ENCODE measurements at regions not wholly inside any gene's neighbourhood (a gene's known extent, or its start where the extent isn't known, plus 50 kb on each side); places are given as distances from the start of the nearest gene placed in this dataset.

DNA sequence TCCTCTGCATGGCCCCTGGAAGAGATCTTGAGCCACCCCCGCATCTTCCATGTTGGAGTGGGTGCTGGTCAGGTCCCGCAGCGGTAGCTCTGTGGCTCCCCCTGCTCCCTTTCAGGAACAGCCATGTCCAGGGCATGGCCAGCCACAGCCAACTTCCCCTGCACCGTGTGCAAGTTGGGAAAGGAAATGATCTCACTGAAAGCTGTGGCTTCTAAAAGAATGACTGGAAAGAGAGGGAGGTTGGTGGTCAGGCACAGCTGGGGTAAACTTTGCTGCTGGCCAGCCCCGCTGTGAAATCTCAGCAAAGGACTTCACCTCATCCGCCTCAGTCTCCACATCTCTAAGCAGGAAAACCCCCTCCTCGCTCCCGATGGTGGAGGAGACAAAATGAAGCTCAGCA lies 153.6 kb upstream of the CST7 start:
- no peak overlapping the region for H3K27ac ChIP-seq (ENCODE audit: low read length)
- no peaks in the 10 kb centered on the region for H3K27me3 ChIP-seq (ENCODE audit: control insufficient read depth, insufficient read depth, low read length)
- no peaks in the 10 kb centered on the region for H3K9me3 ChIP-seq (ENCODE audit: control insufficient read depth, insufficient read depth, low read length)
- DNase-seq (ENCODE audit: low read depth, low spot score), result no peak
- no CpG with 5 or more reads among the region's 8 CpGs for WGBS (ENCODE audit: insufficient coverage, insufficient read length)
- no peak overlapping the region for H3K4me3 ChIP-seq (ENCODE audit: low read length)
- no peaks in the 10 kb centered on the region for H3K4me1 ChIP-seq (ENCODE audit: control insufficient read depth, insufficient read depth, low read length)
- H3K36me3 ChIP-seq (ENCODE audit: control insufficient read depth, insufficient read depth, low read length), result no peaks in the 10 kb centered on the region

DNA sequence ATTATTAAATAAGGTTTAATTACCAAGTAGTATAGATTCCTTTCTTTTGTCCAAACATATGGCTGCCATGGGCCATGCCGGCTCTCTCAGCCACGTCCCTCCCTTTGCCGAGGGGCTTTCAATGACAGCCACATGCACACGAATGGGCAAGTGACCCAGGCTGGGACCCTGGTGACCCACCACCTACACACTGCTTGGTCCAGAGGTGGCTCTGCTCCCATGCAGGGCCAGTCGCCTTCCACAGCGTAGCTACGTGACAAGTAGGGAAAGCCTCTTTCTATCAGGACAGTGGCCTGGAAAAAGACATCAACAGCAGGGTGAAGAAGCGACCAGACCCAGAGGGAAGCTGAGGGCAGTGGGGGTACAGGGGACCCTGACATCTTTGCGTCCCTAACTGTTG lies 152.8 kb upstream of the CST7 start:
- Histone ChIP-seq H3K36me3 (ENCODE audit: control insufficient read depth, insufficient read depth, low read length) (no peaks in the 10 kb centered on the region), H3K4me1 (ENCODE audit: control insufficient read depth, insufficient read depth, low read length) (no peaks in the 10 kb centered on the region), H3K4me3 (ENCODE audit: low read length) (no peak overlapping the region), H3K27me3 (ENCODE audit: control insufficient read depth, insufficient read depth, low read length) (no peaks in the 10 kb centered on the region), H3K27ac (ENCODE audit: low read length) (no peak overlapping the region), H3K9me3 (ENCODE audit: control insufficient read depth, insufficient read depth, low read length) (no peaks in the 10 kb centered on the region)
- no peak for DNase-seq (ENCODE audit: low read depth, low spot score)
- WGBS (ENCODE audit: insufficient coverage, insufficient read length), result no CpG with 5 or more reads among the region's 9 CpGs

DNA sequence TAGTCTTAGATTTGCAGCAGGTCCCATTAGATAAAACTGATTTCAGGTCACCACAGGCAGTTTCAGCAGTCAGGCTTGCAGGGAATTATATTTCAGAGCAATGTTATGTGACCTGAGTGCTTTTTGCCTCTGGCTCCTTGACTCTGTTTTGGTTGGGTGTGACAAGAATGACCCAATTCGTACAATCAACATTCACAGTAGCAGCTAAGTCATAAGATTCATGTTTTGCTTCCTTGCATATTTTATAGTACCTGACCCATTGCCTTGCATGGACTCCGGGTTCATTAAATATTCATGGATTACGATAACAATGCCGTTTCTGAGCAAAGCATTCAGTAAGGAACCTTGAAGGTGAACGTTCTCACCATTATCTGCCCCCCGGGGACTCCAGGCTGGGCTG lies 152.0 kb upstream of the CST7 start:
- Histone ChIP-seq H3K27ac (ENCODE audit: low read length) (no peak overlapping the region), H3K4me3 (ENCODE audit: low read length) (no peak overlapping the region), H3K4me1 (ENCODE audit: control insufficient read depth, insufficient read depth, low read length) (no peaks in the 10 kb centered on the region), H3K27me3 (ENCODE audit: control insufficient read depth, insufficient read depth, low read length) (no peaks in the 10 kb centered on the region), H3K9me3 (ENCODE audit: control insufficient read depth, insufficient read depth, low read length) (no peaks in the 10 kb centered on the region), H3K36me3 (ENCODE audit: control insufficient read depth, insufficient read depth, low read length) (no peaks in the 10 kb centered on the region)
- no peak for DNase-seq (ENCODE audit: low read depth, low spot score)
- no CpG with 5 or more reads among the region's 6 CpGs for WGBS (ENCODE audit: insufficient coverage, insufficient read length)

DNA sequence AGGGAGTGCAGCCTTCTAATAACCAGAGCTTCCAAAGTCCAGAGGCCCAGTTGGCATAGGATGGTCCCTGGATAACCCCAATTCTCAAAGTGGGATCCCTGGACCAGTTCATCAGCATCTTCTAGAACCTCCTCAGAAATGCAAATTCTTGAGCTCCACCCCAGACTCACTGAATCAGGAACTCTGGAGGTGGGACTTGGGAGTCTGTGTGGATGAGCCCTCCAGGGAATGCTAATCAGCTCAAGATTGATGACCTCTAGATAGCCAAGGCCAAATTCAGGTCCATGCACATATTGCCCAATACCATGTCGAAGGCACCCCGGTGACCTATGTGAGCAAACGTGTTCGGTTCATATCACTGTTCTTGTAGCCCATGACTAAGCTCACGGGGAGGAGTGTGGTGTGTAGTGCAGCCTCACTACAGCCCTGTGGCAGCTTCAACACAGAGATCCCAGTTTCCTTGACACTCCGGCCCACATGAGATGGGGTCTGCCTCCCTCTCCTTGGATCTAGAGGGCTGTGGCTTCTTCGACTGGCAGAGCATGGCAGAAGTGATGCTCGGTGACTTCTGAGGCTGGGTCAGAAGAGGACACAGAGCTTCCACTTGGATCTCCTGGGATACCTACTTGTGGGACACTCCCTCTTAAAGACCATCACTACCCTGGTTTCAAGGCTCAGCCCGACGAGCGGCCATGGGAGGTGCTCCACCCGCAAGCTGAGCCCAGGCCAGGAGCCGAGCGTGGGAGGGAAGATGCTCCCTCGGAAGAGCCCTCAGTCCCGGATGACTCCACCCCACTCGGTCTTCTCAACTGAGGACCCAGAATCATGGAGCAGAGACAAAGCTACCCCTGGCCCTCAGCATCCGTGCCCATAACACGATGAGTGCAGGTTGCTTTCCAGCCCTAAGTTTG lies 151.1 kb upstream of the CST7 start:
- Histone ChIP-seq H3K9me3 (ENCODE audit: control insufficient read depth, insufficient read depth, low read length) (no peaks in the 10 kb centered on the region), H3K27ac (ENCODE audit: low read length) (no peak overlapping the region), H3K4me1 (ENCODE audit: control insufficient read depth, insufficient read depth, low read length) (no peaks in the 10 kb centered on the region), H3K36me3 (ENCODE audit: control insufficient read depth, insufficient read depth, low read length) (no peaks in the 10 kb centered on the region), H3K4me3 (ENCODE audit: low read length) (no peak overlapping the region), H3K27me3 (ENCODE audit: control insufficient read depth, insufficient read depth, low read length) (no peaks in the 10 kb centered on the region)
- no CpG with 5 or more reads among the region's 19 CpGs for WGBS (ENCODE audit: insufficient coverage, insufficient read length)
- no peak for DNase-seq (ENCODE audit: low read depth, low spot score)

DNA sequence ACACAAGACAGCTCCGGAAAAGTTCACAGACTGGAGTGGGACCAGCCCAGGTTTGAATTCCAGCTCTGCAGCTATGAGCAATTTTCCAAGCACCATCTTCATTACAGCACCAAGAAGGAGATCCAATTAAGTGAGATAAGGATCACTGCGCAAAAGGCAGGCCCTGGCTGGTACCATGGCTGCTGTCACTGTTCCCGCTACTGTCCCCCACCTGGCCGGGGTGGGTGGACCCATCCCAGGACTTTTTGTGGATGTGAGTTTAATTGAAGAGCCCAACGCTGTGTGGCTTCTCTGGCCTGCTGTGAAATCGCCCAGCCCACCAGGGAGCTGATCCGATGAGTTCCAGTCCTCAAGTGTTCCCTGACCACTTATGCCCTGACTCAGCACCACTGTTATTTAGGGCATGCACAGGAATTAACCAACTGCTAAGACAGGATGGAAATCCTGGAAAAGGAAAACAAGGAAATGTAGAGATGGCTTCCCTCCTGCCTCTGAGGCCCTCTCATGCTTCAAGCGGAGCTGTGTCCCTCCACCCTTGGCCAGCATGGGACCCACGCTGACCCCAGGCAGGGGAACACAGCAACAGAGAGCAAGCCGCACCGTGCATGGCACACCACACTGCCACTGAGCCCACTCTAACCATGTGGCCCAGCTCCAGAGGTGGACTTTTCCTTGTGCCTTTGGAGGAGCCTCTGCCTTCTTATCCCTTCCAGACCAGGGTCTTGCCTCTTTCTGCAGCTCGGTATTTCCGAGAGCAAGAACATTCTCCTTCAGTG lies 150.0 kb upstream of the CST7 start:
- Histone ChIP-seq H3K4me3 (ENCODE audit: low read length) (no peak overlapping the region), H3K4me1 (ENCODE audit: control insufficient read depth, insufficient read depth, low read length) (no peaks in the 10 kb centered on the region), H3K27me3 (ENCODE audit: control insufficient read depth, insufficient read depth, low read length) (no peaks in the 10 kb centered on the region), H3K36me3 (ENCODE audit: control insufficient read depth, insufficient read depth, low read length) (no peaks in the 10 kb centered on the region), H3K9me3 (ENCODE audit: control insufficient read depth, insufficient read depth, low read length) (no peaks in the 10 kb centered on the region), H3K27ac (ENCODE audit: low read length) (no peak overlapping the region)
- DNase-seq (ENCODE audit: low read depth, low spot score), result no peak
- WGBS (ENCODE audit: insufficient coverage, insufficient read length), result no CpG with 5 or more reads among the region's 13 CpGs

DNA sequence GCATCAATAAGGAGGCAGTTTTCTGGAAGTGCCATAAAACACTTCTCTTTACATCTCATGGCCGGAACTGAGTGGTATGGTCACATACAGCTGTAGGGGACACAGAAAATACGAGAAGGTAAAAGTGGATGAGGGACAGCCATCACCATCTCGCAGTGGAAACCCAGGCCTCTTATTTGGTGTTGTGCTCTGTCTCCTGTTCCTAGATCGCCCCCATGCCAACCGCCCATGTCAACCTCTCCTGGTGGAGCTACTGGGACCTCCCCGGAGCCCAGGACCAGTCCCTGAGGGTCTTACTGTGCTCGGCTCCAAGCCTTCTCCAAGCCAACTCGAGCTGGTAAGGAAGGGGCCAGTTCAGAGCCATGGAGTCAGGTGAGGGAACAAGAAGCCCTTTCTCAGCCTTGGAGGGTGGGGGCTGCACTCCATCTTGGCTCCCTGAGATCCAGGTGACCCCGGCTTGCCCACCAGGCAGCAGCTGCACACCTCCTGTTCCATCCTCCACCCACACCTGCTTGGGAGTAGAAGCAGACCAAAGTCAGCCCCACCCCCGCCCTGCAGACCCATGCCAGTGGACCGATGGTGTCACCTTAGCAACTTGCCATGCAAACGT lies 149.0 kb upstream of the CST7 start:
- Histone ChIP-seq H3K4me3 (ENCODE audit: low read length) (no peak overlapping the region), H3K36me3 (ENCODE audit: control insufficient read depth, insufficient read depth, low read length) (no peaks in the 10 kb centered on the region), H3K27me3 (ENCODE audit: control insufficient read depth, insufficient read depth, low read length) (no peaks in the 10 kb centered on the region), H3K4me1 (ENCODE audit: control insufficient read depth, insufficient read depth, low read length) (no peaks in the 10 kb centered on the region; the same call in 1 of the 2 replicates), H3K27ac (ENCODE audit: low read length) (no peak overlapping the region), H3K9me3 (ENCODE audit: control insufficient read depth, insufficient read depth, low read length) (no peaks in the 10 kb centered on the region)
- DNase-seq (ENCODE audit: low read depth, low spot score), result no peak
- WGBS (ENCODE audit: insufficient coverage, insufficient read length), result no CpG with 5 or more reads among the region's 12 CpGs

DNA sequence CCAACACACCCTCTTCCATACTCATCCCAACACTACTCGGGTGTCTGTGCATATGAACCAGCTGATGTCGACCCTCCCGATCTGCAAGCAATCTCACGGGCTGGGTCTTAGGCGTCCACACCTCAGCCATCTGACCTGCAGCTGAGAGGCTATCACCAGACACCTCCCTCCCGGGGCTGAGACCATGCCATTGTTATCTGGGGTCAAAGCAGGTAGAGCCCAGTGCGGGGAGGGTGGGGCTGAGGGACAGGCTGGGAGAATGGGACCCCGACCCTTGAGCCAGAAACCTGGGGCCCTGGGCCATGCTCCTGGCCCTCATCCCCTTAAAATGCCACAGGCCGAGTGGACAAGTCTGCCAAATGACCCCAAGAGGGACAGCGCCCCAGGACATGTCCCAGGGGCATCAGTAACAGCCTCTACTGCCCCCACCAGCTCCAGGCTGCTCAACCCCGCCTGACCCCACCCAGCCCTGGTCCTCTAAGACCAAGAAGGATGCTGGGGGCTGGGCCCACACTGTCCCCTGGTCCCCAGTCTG lies 146.7 kb upstream of the CST7 start:
- no CpG with 5 or more reads among the region's 11 CpGs for WGBS (ENCODE audit: insufficient coverage, insufficient read length)
- H3K27me3 ChIP-seq (ENCODE audit: control insufficient read depth, insufficient read depth, low read length), result no peaks in the 10 kb centered on the region
- H3K36me3 ChIP-seq (ENCODE audit: control insufficient read depth, insufficient read depth, low read length), result no peaks in the 10 kb centered on the region
- H3K27ac ChIP-seq (ENCODE audit: low read length), result no peak overlapping the region
- DNase-seq (ENCODE audit: low read depth, low spot score), result no peak
- H3K4me1 ChIP-seq (ENCODE audit: control insufficient read depth, insufficient read depth, low read length), result no peaks in the 10 kb centered on the region; the same call in 1 of the 2 replicates
- H3K9me3 ChIP-seq (ENCODE audit: control insufficient read depth, insufficient read depth, low read length), result no peaks in the 10 kb centered on the region
- no peak overlapping the region for H3K4me3 ChIP-seq (ENCODE audit: low read length)

DNA sequence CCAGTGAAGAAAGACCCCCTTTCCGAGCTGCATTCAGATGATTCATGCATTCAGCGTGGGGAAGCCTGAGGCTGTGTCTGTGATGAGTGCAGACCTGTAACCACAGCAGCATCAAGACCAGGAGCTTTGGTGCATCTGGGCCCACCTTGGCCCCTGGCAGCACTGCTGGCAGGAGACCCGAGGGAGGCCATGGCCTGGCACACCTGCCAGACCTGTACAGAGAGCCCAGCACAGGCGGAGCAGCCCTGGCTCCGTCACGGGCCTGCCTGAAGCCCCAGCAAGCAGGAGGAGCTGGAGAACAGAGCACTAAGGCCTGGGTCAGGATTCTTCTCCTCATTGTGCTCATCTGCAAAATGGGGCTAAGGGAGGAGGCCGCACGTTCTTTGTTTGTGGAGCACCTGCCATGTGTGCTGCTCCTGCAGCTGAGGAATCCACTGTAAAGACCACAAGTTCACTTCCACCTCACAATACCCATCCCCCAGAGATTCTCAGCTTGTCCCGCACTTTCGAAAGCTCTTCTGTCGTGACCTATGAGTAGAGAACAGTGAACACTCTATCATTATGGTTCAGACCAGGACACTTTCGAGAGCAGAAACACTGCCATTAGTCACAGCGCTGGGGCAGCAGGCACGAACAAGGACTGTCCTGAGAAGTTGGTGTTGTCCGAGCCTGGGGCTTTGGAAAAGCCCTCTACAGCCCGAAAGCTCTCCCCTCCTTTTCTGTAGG lies 144.4 kb upstream of the CST7 start:
- H3K9me3 ChIP-seq (ENCODE audit: control insufficient read depth, insufficient read depth, low read length), result no peaks in the 10 kb centered on the region
- H3K27ac ChIP-seq (ENCODE audit: low read length), result no peak overlapping the region
- no peak overlapping the region for H3K4me3 ChIP-seq (ENCODE audit: low read length)
- no CpG with 5 or more reads among the region's 16 CpGs for WGBS (ENCODE audit: insufficient coverage, insufficient read length)
- no peaks in the 10 kb centered on the region for H3K27me3 ChIP-seq (ENCODE audit: control insufficient read depth, insufficient read depth, low read length)
- no peaks in the 10 kb centered on the region for H3K36me3 ChIP-seq (ENCODE audit: control insufficient read depth, insufficient read depth, low read length)
- H3K4me1 ChIP-seq (ENCODE audit: control insufficient read depth, insufficient read depth, low read length), result no peaks in the 10 kb centered on the region; the same call in 1 of the 2 replicates
- no peak for DNase-seq (ENCODE audit: low read depth, low spot score)

DNA sequence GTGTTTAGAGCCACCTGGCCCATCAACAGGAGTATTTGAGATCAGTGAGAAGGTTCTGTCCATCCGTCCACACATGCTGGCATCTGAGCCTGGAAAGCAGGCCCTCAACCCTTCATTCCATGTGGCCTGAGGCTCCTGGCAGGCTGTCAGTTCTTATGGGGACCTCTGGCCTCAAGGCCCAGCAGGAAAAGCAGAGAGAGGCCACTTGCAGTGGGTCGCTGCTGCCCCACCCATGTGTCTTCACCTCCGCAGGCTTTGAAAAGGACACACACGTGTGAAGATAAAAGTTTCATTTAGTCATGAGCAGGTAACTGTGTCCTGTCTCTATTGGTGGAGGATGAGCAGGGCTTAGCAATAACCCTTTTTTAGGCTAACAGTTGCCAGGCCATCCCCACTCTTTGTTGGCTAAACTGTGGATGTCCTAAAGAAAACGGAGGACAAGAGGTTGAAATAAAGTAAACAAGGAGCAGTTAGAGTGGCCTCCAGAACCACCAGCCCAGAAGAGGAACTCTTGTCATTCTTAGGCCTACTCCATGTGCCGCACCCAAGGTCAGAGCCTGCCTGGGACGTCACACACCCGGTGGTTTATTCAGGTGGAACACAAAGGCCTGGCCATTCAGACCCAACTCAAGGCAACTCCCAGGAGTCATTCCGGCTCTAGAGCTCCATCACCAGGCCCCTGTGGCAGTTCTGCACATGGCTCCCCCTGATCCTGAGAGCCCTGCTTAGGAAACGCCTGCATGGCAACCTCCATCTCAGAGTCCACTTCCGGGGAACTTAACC lies 143.4 kb upstream of the CST7 start:
- no peaks in the 10 kb centered on the region for H3K36me3 ChIP-seq (ENCODE audit: control insufficient read depth, insufficient read depth, low read length)
- no peaks in the 10 kb centered on the region for H3K27me3 ChIP-seq (ENCODE audit: control insufficient read depth, insufficient read depth, low read length)
- WGBS (ENCODE audit: insufficient coverage, insufficient read length), result no CpG with 5 or more reads among the region's 11 CpGs
- no peak for DNase-seq (ENCODE audit: low read depth, low spot score)
- H3K4me1 ChIP-seq (ENCODE audit: control insufficient read depth, insufficient read depth, low read length), result no peaks in the 10 kb centered on the region; the same call in 1 of the 2 replicates
- H3K9me3 ChIP-seq (ENCODE audit: control insufficient read depth, insufficient read depth, low read length), result no peaks in the 10 kb centered on the region
- H3K27ac ChIP-seq (ENCODE audit: low read length), result no peak overlapping the region
- no peak overlapping the region for H3K4me3 ChIP-seq (ENCODE audit: low read length)
